ENCODE measurements at regions not wholly inside any gene's neighbourhood (a gene's known extent, or its start where the extent isn't known, plus 50 kb on each side); places are given as distances from the start of the nearest gene placed in this dataset.

DNA sequence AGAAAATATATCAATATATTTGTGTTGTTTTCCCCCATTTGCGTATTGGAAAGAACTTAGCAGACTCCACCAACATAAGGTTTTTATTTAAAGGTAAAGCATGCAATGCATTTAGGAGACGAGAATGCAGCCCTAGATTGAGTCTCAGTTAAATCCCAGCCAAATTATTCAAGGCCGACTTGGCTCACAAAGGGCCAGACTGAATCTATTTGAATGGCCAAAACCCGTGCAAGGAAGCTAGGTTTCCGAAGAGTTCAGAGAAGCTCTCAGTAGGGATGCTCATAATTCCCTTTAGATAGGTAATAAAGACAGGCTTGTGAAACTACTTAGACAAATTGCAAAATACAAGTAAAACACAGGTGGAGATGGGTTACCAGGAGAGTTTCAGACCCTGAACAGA is 520.3 kb downstream of the CDH9 start:
- no peaks in the 10 kb centered on the region for H3K79me2 ChIP-seq (ENCODE audit: insufficient read depth, low read length)
- no peak overlapping the region for H3K27ac ChIP-seq (ENCODE audit: low read depth, low read length)
- H3K27me3 Mint-ChIP-seq (ENCODE audit: low read depth, unreplicated experiment), result no peaks in the 10 kb centered on the region
- no peak for FAIRE-seq
- no peaks in the 10 kb centered on the region for H3K36me3 Mint-ChIP-seq (ENCODE audit: low read depth, unreplicated experiment)
- H3K4me1 Mint-ChIP-seq (ENCODE audit: low read depth, unreplicated experiment), result no peaks in the 10 kb centered on the region
- H3K9me3 ChIP-seq (ENCODE audit: insufficient read depth, low read depth, low read length), result no peaks in the 10 kb centered on the region
- no peak overlapping the region for H3K4me3 ChIP-seq (ENCODE audit: insufficient read depth, low read depth, low read length)
- no peaks in the 10 kb centered on the region for H3K36me3 ChIP-seq (ENCODE audit: insufficient read depth, low read length)
- H3K4me1 ChIP-seq (ENCODE audit: insufficient read depth, low read length), result no peaks in the 10 kb centered on the region
- H3K4me3 Mint-ChIP-seq (ENCODE audit: unreplicated experiment), result no peak overlapping the region
- no peaks in the 10 kb centered on the region for H4K20me1 ChIP-seq (ENCODE audit: insufficient read depth, low read length)
- H3K27ac Mint-ChIP-seq (ENCODE audit: unreplicated experiment), result no peak overlapping the region
- no peaks in the 10 kb centered on the region for H3K27me3 ChIP-seq (ENCODE audit: insufficient read depth, low read length)
- H3K9me3 Mint-ChIP-seq (ENCODE audit: unreplicated experiment), result no peaks in the 10 kb centered on the region
- no peak overlapping the region for H3K9ac ChIP-seq (ENCODE audit: low read length)
- DNase-seq (ENCODE audit: low read depth), result no peak
- no peak for TF ChIP-seq EZH2 (IDR thresholded peaks at IDR 0.05; ENCODE audit: insufficient read depth, low read length)
- TF ChIP-seq, protein P1, sequence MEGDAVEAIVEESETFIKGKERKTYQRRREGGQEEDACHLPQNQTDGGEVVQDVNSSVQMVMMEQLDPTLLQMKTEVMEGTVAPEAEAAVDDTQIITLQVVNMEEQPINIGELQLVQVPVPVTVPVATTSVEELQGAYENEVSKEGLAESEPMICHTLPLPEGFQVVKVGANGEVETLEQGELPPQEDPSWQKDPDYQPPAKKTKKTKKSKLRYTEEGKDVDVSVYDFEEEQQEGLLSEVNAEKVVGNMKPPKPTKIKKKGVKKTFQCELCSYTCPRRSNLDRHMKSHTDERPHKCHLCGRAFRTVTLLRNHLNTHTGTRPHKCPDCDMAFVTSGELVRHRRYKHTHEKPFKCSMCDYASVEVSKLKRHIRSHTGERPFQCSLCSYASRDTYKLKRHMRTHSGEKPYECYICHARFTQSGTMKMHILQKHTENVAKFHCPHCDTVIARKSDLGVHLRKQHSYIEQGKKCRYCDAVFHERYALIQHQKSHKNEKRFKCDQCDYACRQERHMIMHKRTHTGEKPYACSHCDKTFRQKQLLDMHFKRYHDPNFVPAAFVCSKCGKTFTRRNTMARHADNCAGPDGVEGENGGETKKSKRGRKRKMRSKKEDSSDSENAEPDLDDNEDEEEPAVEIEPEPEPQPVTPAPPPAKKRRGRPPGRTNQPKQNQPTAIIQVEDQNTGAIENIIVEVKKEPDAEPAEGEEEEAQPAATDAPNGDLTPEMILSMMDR (IDR thresholded peaks at IDR 0.05; ENCODE audit: insufficient read depth, low read depth, low read length), result no peak
- H3K4me2 ChIP-seq (ENCODE audit: low read length), result no peak overlapping the region
- no peak overlapping the region for H2AFZ ChIP-seq (ENCODE audit: low read depth, low read length)

DNA sequence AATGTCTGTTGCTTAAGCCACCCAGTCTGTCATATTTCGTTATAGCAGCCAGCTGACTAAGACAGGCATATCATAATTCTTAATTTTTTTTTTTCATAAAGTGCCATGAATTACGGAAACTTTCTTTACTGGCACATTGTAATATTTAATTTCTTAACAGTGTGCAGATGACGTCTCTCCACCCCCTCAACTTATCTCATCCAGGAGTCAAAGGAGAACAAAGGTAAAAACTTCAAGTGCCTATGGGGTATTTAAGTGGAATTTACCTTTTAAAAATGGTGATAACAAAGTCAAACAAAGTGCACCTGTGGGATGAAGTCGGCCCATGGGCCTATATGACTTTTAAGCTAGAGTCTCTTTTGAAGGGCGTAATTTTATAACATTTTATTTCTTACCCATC is 539.4 kb downstream of the CDH9 start:
- TF ChIP-seq EZH2 (IDR thresholded peaks at IDR 0.05; ENCODE audit: insufficient read depth, low read length), result no peak
- TF ChIP-seq, protein P1 (IDR thresholded peaks at IDR 0.05; ENCODE audit: insufficient read depth, low read depth, low read length), result no peak
- Histone ChIP-seq H3K9ac (ENCODE audit: low read length) (no peak overlapping the region), H4K20me1 (ENCODE audit: insufficient read depth, low read length) (no peaks in the 10 kb centered on the region), H3K4me2 (ENCODE audit: low read length) (no peak overlapping the region), H2AFZ (ENCODE audit: low read depth, low read length) (no peak overlapping the region), H3K36me3 (ENCODE audit: insufficient read depth, low read length) (no peaks in the 10 kb centered on the region), H3K27me3 (ENCODE audit: insufficient read depth, low read length) (no peaks in the 10 kb centered on the region), H3K4me3 (ENCODE audit: insufficient read depth, low read depth, low read length) (no peak overlapping the region), H3K4me1 (ENCODE audit: insufficient read depth, low read length) (no peaks in the 10 kb centered on the region), H3K9me3 (ENCODE audit: insufficient read depth, low read depth, low read length) (no peaks in the 10 kb centered on the region), H3K27ac (ENCODE audit: low read depth, low read length) (no peak overlapping the region), H3K79me2 (ENCODE audit: insufficient read depth, low read length) (no peaks in the 10 kb centered on the region)
- Mint-ChIP-seq H3K4me3 (ENCODE audit: unreplicated experiment) (no peak overlapping the region), H3K36me3 (ENCODE audit: low read depth, unreplicated experiment) (no peaks in the 10 kb centered on the region), H3K27me3 (ENCODE audit: low read depth, unreplicated experiment) (no peaks in the 10 kb centered on the region), H3K27ac (ENCODE audit: unreplicated experiment) (no peak overlapping the region), H3K9me3 (ENCODE audit: unreplicated experiment) (no peaks in the 10 kb centered on the region), H3K4me1 (ENCODE audit: low read depth, unreplicated experiment) (no peaks in the 10 kb centered on the region)
- DNase-seq (ENCODE audit: low read depth) (no peak), FAIRE-seq (no peak)

DNA sequence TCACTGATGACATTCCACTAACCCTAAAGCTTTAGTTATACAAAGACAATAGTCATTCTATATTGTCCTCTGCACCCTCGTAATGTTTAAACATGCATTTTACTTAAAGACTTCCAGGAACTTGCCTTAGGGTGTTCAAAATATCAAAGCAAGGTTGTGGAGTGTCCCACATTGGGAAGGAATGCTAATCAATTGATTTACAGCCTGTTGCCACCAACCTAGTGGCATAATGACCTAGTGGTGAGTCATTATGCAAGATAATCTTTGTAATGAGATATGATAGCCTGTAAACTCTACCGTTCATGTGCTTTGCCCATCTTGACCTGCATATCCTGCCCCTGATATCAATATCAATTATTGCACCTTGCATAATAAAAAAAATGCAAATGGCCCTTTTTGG is 542.9 kb downstream of the CDH9 start:
- FAIRE-seq, result no peak

More for the DNA sequence above, 542.9 kb downstream of the CDH9 start:
- H3K27ac ChIP-seq (ENCODE audit: low read depth, low read length), result no peak overlapping the region
- Mint-ChIP-seq H3K36me3 (ENCODE audit: low read depth, unreplicated experiment) (no peaks in the 10 kb centered on the region), H3K9me3 (ENCODE audit: unreplicated experiment) (peaks cover 5% of the 10 kb centered on the region), H3K4me1 (ENCODE audit: low read depth, unreplicated experiment) (no peaks in the 10 kb centered on the region), H3K27ac (ENCODE audit: unreplicated experiment) (no peak overlapping the region), H3K4me3 (ENCODE audit: unreplicated experiment) (no peak overlapping the region), H3K27me3 (ENCODE audit: low read depth, unreplicated experiment) (no peaks in the 10 kb centered on the region)
- H3K79me2 ChIP-seq (ENCODE audit: insufficient read depth, low read length), result no peaks in the 10 kb centered on the region
- no peak for DNase-seq (ENCODE audit: low read depth)
- H4K20me1 ChIP-seq (ENCODE audit: insufficient read depth, low read length), result no peaks in the 10 kb centered on the region
- H3K27me3 ChIP-seq (ENCODE audit: insufficient read depth, low read length), result no peaks in the 10 kb centered on the region
- no peak overlapping the region for H3K4me3 ChIP-seq (ENCODE audit: insufficient read depth, low read depth, low read length)
- H2AFZ ChIP-seq (ENCODE audit: low read depth, low read length), result no peak overlapping the region
- H3K36me3 ChIP-seq (ENCODE audit: insufficient read depth, low read length), result no peaks in the 10 kb centered on the region
- H3K4me1 ChIP-seq (ENCODE audit: insufficient read depth, low read length), result no peaks in the 10 kb centered on the region
- H3K9ac ChIP-seq (ENCODE audit: low read length), result no peak overlapping the region
- TF ChIP-seq, protein P1 (IDR thresholded peaks at IDR 0.05; ENCODE audit: insufficient read depth, low read depth, low read length), result no peak
- TF ChIP-seq EZH2 (IDR thresholded peaks at IDR 0.05; ENCODE audit: insufficient read depth, low read length), result no peak
- no peak overlapping the region for H3K4me2 ChIP-seq (ENCODE audit: low read length)
- peaks cover 4% of the 10 kb centered on the region for H3K9me3 ChIP-seq (ENCODE audit: insufficient read depth, low read depth, low read length)

Data from astrocyte (in vitro differentiated cells and primary cell).